ENCODE measurements at regions not wholly inside any gene's neighbourhood (a gene's known extent, or its start where the extent isn't known, plus 50 kb on each side); places are given as distances from the start of the nearest gene placed in this dataset.

GRCh38 chr10:108187408-108188012 is 1023.0 kb upstream of the SORCS1 start:
- no peak overlapping the region for H3K4me3 ChIP-seq (ENCODE audit: low read depth, low read length)
- peak; percentile 84 for DNase-seq (ENCODE audit: low read depth)
- TF ChIP-seq CTCF (IDR thresholded peaks at IDR 0.05; ENCODE audit: insufficient read depth, low read depth, low read length) = no peak

GRCh38 chr10:108184114-108184513 is 1019.6 kb upstream of the SORCS1 start:
- no peak for TF ChIP-seq CTCF (IDR thresholded peaks at IDR 0.05; ENCODE audit: insufficient read depth, low read depth, low read length)
- peak; percentile 67 for DNase-seq (ENCODE audit: low read depth)
- no peak overlapping the region for H3K4me3 ChIP-seq (ENCODE audit: low read depth, low read length)

GRCh38 chr10:108180878-108181277 is 1016.4 kb upstream of the SORCS1 start:
- TF ChIP-seq CTCF (IDR thresholded peaks at IDR 0.05; ENCODE audit: insufficient read depth, low read depth, low read length) = no peak
- DNase-seq (ENCODE audit: low read depth) = peak; percentile 12
- no peak overlapping the region for H3K4me3 ChIP-seq (ENCODE audit: low read depth, low read length)

GRCh38 chr10:108169846-108170245 is 1005.3 kb upstream of the SORCS1 start:
- DNase-seq (ENCODE audit: low read depth) = peak; percentile 4
- TF ChIP-seq CTCF (IDR thresholded peaks at IDR 0.05; ENCODE audit: insufficient read depth, low read depth, low read length) = no peak
- H3K4me3 ChIP-seq (ENCODE audit: low read depth, low read length) = no peak overlapping the region

- no peak overlapping the region for H3K4me3 ChIP-seq (ENCODE audit: low read depth, low read length)
- TF ChIP-seq CTCF (IDR thresholded peaks at IDR 0.05; ENCODE audit: insufficient read depth, low read depth, low read length) = no peak
- DNase-seq (ENCODE audit: low read depth) = no peak
Observed at GRCh38 chr10:108167766-108168165, 1003.3 kb upstream of the SORCS1 start.

- DNase-seq (ENCODE audit: low read depth) = no peak
- H3K4me3 ChIP-seq (ENCODE audit: low read depth, low read length) = no peak overlapping the region
- no peak for TF ChIP-seq CTCF (IDR thresholded peaks at IDR 0.05; ENCODE audit: insufficient read depth, low read depth, low read length)
Observed at GRCh38 chr10:108166401-108166800, 1001.9 kb upstream of the SORCS1 start.

- no peak for DNase-seq (ENCODE audit: low read depth)
- TF ChIP-seq CTCF (IDR thresholded peaks at IDR 0.05; ENCODE audit: insufficient read depth, low read depth, low read length) = no peak
- H3K4me3 ChIP-seq (ENCODE audit: low read depth, low read length) = no peak overlapping the region
Observed at GRCh38 chr10:108147346-108147745, 982.8 kb upstream of the SORCS1 start.

Measured in fibroblast of villous mesenchyme (primary cell).